Natural killer cell (primary cell): ENCODE measurements at regions not wholly inside any gene's neighbourhood (a gene's known extent, or its start where the extent isn't known, plus 50 kb on each side); places are given as distances from the start of the nearest gene placed in this dataset.

Experiments
- ATAC-seq, 3 donors: fragments of 150-1000 bp in 2 of 3; fragments of 200-7000 bp in 1 of 3; cut with Tn5 transposase; 1 replicate in 1 of 3; 2 replicates in 2 of 3; pipeline ENCODE4 v1.10.0; 2021; ENCODE audit warnings: mild to moderate bottlenecking in 2 of 3, moderate library complexity in 2 of 3
- DNase-seq, 2 donors: peaks; one replicate each; pipeline versions ENCODE4 v3.0.0 to v3.0.0-alpha.2; 2013 to 2021; ENCODE audit warnings: mixed read lengths in 1 of 2
- H3K27ac ChIP-seq: one replicate; pipeline ENCODE4 v1.5.1; 2013; ENCODE audit warnings: mild to moderate bottlenecking, low read length
- H3K27me3 ChIP-seq: one replicate; pipeline ENCODE4 v1.6.1; 2013; ENCODE audit warnings: low read length; ENCODE audit not compliant: control insufficient read depth, insufficient read depth
- H3K36me3 ChIP-seq: one replicate; pipeline ENCODE4 v1.6.1; 2013; ENCODE audit warnings: low read length; ENCODE audit not compliant: control insufficient read depth, insufficient read depth
- H3K4me1 ChIP-seq: one replicate; pipeline ENCODE4 v1.6.1; 2013; ENCODE audit warnings: low read length; ENCODE audit not compliant: control insufficient read depth, insufficient read depth
- H3K4me3 ChIP-seq: one replicate; pipeline ENCODE4 v1.5.1; 2013; ENCODE audit warnings: low read length
- H3K9me3 ChIP-seq: one replicate; pipeline ENCODE4 v1.6.1; 2013; ENCODE audit warnings: low read length; ENCODE audit not compliant: control insufficient read depth, insufficient read depth
- H3K27ac Mint-ChIP-seq, 2 donors: one replicate each; pipeline ENCODE4 v1.8.0; 2022; ENCODE audit warnings: mild to moderate bottlenecking in 2 of 2, mixed read lengths in 2 of 2, moderate library complexity in 1 of 2
- H3K27me3 Mint-ChIP-seq, 2 donors: one replicate each; pipeline ENCODE4 v1.8.0; 2022; ENCODE audit warnings: low read depth in 2 of 2, mixed read lengths in 2 of 2
- H3K36me3 Mint-ChIP-seq: one replicate; pipeline ENCODE4 v1.8.0; 2022; ENCODE audit warnings: mixed read lengths
- H3K4me1 Mint-ChIP-seq, 2 donors: one replicate each; pipeline ENCODE4 v1.8.0; 2022; ENCODE audit warnings: mixed read lengths in 2 of 2
- H3K4me3 Mint-ChIP-seq: one replicate; pipeline ENCODE4 v1.8.0; 2022; ENCODE audit warnings: mild to moderate bottlenecking, moderate library complexity, mixed read lengths
- H3K9me3 Mint-ChIP-seq, 2 donors: one replicate each; pipeline ENCODE4 v1.8.0; 2022; ENCODE audit warnings: mixed read lengths in 2 of 2
- WGBS: methylation state at CpG from one replicate; pipeline ENCODE4 v1.1.7; 2013; ENCODE audit warnings: missing lambda C conversion rate; ENCODE audit not compliant: insufficient coverage; 5-methylcytosine and 5-hydroxymethylcytosine counted together
- intact Hi-C: fragments of 100-400 bp; cut with micrococcal nuclease; formaldehyde crosslinking; loops from one replicate; pipeline ENCODE4 v1.14.2; 2022
- TF ChIP-seq, protein P1 (sequence below): fragments of 200-600 bp; IDR thresholded peaks from one replicate; pipeline ENCODE4 v1.8.0; 2022; ENCODE audit warnings: antibody characterized with exemption

DNA sequence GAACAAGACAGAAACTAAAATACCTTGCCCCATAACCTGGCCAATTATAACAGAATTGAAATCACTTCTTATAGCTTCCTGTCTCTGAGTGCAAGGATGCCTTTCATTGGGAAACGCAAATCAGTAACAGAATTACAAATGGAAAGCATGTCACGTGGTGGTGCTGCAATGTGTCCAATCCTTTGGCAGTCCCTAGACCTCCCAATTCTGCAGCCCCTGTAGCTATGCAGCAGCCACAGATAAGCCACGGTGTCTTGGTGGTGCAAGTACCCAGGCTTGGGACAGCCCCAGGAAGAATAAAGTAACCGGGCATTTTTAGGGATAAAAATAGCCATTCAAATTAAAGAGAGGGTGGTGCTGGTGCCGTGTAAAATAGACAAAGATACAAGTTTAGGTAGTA, 134.6 kb upstream of the CCN2 start:
- Histone ChIP-seq H3K4me3 (no peak overlapping the region), H3K36me3 (no peaks in the 10 kb centered on the region), H3K9me3 (no peaks in the 10 kb centered on the region), H3K27ac (no peak overlapping the region), H3K4me1 (no peaks in the 10 kb centered on the region), H3K27me3 (no peaks in the 10 kb centered on the region)
- TF ChIP-seq, protein P1, sequence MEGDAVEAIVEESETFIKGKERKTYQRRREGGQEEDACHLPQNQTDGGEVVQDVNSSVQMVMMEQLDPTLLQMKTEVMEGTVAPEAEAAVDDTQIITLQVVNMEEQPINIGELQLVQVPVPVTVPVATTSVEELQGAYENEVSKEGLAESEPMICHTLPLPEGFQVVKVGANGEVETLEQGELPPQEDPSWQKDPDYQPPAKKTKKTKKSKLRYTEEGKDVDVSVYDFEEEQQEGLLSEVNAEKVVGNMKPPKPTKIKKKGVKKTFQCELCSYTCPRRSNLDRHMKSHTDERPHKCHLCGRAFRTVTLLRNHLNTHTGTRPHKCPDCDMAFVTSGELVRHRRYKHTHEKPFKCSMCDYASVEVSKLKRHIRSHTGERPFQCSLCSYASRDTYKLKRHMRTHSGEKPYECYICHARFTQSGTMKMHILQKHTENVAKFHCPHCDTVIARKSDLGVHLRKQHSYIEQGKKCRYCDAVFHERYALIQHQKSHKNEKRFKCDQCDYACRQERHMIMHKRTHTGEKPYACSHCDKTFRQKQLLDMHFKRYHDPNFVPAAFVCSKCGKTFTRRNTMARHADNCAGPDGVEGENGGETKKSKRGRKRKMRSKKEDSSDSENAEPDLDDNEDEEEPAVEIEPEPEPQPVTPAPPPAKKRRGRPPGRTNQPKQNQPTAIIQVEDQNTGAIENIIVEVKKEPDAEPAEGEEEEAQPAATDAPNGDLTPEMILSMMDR: no peak
- no peak for ATAC-seq
- no peak overlapping the region for H3K4me3 Mint-ChIP-seq
- intact Hi-C loops: no loop called here
- H3K27me3 Mint-ChIP-seq: no peaks in the 10 kb centered on the region
- H3K9me3 Mint-ChIP-seq: peaks cover 0 to 6% of the 10 kb centered on the region in 2 donors
- H3K27ac Mint-ChIP-seq: no peak overlapping the region
- no peak for DNase-seq
- H3K4me1 Mint-ChIP-seq: no peaks in the 10 kb centered on the region
- H3K36me3 Mint-ChIP-seq: no peaks in the 10 kb centered on the region
- 77% methylated on average over 5 of the region's 5 CpGs for WGBS

DNA sequence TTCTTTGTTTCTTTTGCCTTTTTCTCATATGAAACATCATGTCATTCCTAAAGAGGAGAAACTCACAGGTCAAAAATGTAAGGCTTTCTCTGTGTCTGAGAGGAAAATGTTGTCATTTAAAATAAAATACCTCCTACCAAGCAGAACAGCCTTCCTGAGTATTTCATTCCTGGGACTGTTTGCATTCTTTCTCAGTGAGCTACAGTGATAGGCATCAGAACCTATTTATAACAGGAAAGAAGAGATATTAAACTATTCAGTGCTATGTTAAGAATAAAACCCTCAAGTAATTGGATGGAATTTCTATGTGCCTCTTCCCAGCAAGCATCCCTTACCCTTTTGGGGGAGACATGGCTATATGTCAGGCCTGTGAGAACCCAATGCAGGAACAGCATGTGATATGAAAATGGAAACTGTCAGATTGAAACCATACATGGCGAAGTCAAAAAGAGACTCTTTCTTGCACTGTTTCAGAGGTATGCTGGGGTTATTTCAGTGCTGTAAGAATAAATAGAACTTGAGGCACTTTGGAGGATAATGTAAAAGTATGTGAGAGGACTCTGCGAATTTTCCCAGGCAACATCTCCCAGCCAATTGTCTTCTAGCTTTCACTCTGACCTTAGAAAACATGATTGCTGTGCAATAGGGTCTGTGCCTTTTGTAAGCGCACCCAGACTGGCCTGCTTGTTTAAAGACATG, 133.8 kb upstream of the CCN2 start:
- TF ChIP-seq, protein P1: no peak
- no peaks in the 10 kb centered on the region for H3K9me3 ChIP-seq
- no peaks in the 10 kb centered on the region for H3K4me1 ChIP-seq
- H3K27me3 ChIP-seq: no peaks in the 10 kb centered on the region
- ATAC-seq (no peak), DNase-seq (no peak)
- H3K27ac Mint-ChIP-seq: no peak overlapping the region
- peaks cover 4 to 6% of the 10 kb centered on the region in 2 donors for H3K9me3 Mint-ChIP-seq
- H3K4me3 ChIP-seq: no peak overlapping the region
- no peaks in the 10 kb centered on the region for H3K4me1 Mint-ChIP-seq
- intact Hi-C loops: no loop called here
- H3K27me3 Mint-ChIP-seq: no peaks in the 10 kb centered on the region
- H3K27ac ChIP-seq: no peak overlapping the region
- H3K36me3 ChIP-seq: no peaks in the 10 kb centered on the region
- H3K36me3 Mint-ChIP-seq: no peaks in the 10 kb centered on the region
- no peak overlapping the region for H3K4me3 Mint-ChIP-seq
- 86% methylated on average over 1 of the region's 3 CpGs for WGBS

DNA sequence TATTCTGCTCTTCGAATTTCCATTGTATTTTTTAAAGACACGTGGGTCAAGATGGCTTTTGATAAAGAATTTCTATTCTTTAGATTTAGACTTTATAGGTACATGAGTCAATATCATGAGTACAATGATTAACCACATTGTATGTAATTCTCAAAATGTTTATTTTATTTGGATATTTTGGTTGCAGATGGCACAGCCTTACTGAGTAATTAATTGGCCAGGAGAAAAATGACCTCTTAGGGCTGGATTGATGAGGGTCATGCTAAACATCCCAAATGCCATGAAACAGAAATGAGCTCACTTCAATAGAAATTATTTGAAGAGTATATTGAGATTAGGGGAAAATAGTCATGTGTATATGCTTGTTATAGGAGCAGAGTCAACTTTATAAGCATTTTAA, 131.2 kb upstream of the CCN2 start:
- H3K36me3 Mint-ChIP-seq: no peaks in the 10 kb centered on the region
- Histone ChIP-seq H3K27ac (no peak overlapping the region), H3K36me3 (no peaks in the 10 kb centered on the region), H3K4me3 (no peak overlapping the region), H3K27me3 (no peaks in the 10 kb centered on the region), H3K9me3 (no peaks in the 10 kb centered on the region), H3K4me1 (no peaks in the 10 kb centered on the region)
- H3K27me3 Mint-ChIP-seq: no peaks in the 10 kb centered on the region
- no peak overlapping the region for H3K27ac Mint-ChIP-seq
- no CpG with 5 or more reads among the region's 2 CpGs for WGBS
- no peak for DNase-seq
- no peaks in the 10 kb centered on the region for H3K4me1 Mint-ChIP-seq
- intact Hi-C loops: no loop called here
- ATAC-seq: no peak
- TF ChIP-seq, protein P1: no peak
- peaks cover 3 to 4% of the 10 kb centered on the region in 2 donors for H3K9me3 Mint-ChIP-seq
- H3K4me3 Mint-ChIP-seq: no peak overlapping the region

GRCh38 chr6:132081338-132081737, 130.2 kb upstream of the CCN2 start:
- Mint-ChIP-seq H3K9me3 (peaks cover 3 to 6% of the 10 kb centered on the region in 2 donors), H3K4me3 (no peak overlapping the region), H3K27me3 (no peaks in the 10 kb centered on the region), H3K4me1 (no peaks in the 10 kb centered on the region), H3K36me3 (no peaks in the 10 kb centered on the region), H3K27ac (no peak overlapping the region)
- no peak overlapping the region for H3K27ac ChIP-seq
- no peaks in the 10 kb centered on the region for H3K36me3 ChIP-seq
- no peaks in the 10 kb centered on the region for H3K27me3 ChIP-seq
- TF ChIP-seq, protein P1: no peak
- DNase-seq (no peak), ATAC-seq (no peak)
- H3K4me1 ChIP-seq: no peaks in the 10 kb centered on the region
- 50% methylated on average over 1 of the region's 1 CpG for WGBS
- intact Hi-C loops: no loop called here
- H3K9me3 ChIP-seq: no peaks in the 10 kb centered on the region
- no peak overlapping the region for H3K4me3 ChIP-seq
